H1 (cell line): ENCODE measurements at regions not wholly inside any gene's neighbourhood (a gene's known extent, or its start where the extent isn't known, plus 50 kb on each side); places are given as distances from the start of the nearest gene placed in this dataset.

Experiments used
- CTCF ChIA-PET: fragments of 300-600 bp; sonication (Branson Sonifier 250); formaldehyde crosslinking; loops from one replicate; lab custom pipeline; 2021; ENCODE audit not compliant: partially characterized antibody; lab: Charles Lee
- POLR2A ChIA-PET: fragments of 300-600 bp; sonication (Branson Sonifier 250); formaldehyde crosslinking; loops from one replicate; lab custom pipeline; 2021; ENCODE audit warnings: inconsistent platforms; ENCODE audit not compliant: partially characterized antibody; lab: Charles Lee
- DNase-seq, 2 experiments: peaks; one replicate each; pipeline versions ENCODE4 v3.0.0 to v3.0.0-alpha.2; 2010 to 2022; ENCODE audit warnings: low spot score in 2 of 2, low read depth in 1 of 2, mixed read lengths in 1 of 2
- FAIRE-seq: peaks from 2 replicates; lab custom pipeline; 2011; peaks lifted over from hg19 to GRCh38; lab: Jason Lieb, UNC
- H2AFZ ChIP-seq: 2 replicates; pipeline ENCODE4 v1.8.1; 2012; ENCODE audit warnings: low read length, inconsistent platforms
- H2AK5ac ChIP-seq: 2 replicates; pipeline ENCODE4 v1.6.1; 2013; ENCODE audit warnings: low read depth, low read length
- H2BK120ac ChIP-seq: replicated peaks from 2 replicates; pipeline ENCODE3; 2013; ENCODE audit warnings: low read depth, low read length, inconsistent platforms
- H2BK12ac ChIP-seq: 2 replicates; pipeline ENCODE4 v1.6.1; 2013; ENCODE audit warnings: low read depth, low read length
- H2BK15ac ChIP-seq: 2 replicates; pipeline ENCODE4 v1.6.1; 2013; ENCODE audit warnings: low read length
- H2BK20ac ChIP-seq: 2 replicates; pipeline ENCODE4 v1.6.1; 2013; ENCODE audit warnings: low read length
- H2BK5ac ChIP-seq: 2 replicates; pipeline ENCODE4 v1.6.1; 2013; ENCODE audit warnings: low read depth, low read length
- H3K14ac ChIP-seq: 2 replicates; pipeline ENCODE4 v1.6.1; 2013; ENCODE audit warnings: inconsistent platforms; ENCODE audit not compliant: insufficient read length
- H3K18ac ChIP-seq: 2 replicates; pipeline ENCODE4 v1.6.1; 2013; ENCODE audit warnings: low read length; ENCODE audit errors: extremely low read depth
- H3K23ac ChIP-seq: 2 replicates; pipeline ENCODE4 v1.6.1; 2013; ENCODE audit warnings: inconsistent platforms; ENCODE audit not compliant: insufficient read length
- H3K23me2 ChIP-seq: 2 replicates; pipeline ENCODE4 v1.6.1; 2013; ENCODE audit warnings: low read depth, low read length
- H3K27ac ChIP-seq: 2 replicates; pipeline ENCODE4 v1.6.1; 2011; ENCODE audit warnings: low read depth, low read length, inconsistent platforms
- H3K27me3 ChIP-seq, 4 experiments: replicated peaks in 1 of 4; 1 replicate in 1 of 4; 2 replicates in 3 of 4; pipeline versions ENCODE4 v1.6.1 to v1.8.1; 2011 to 2013; ENCODE audit warnings: low read length in 3 of 4, mild to moderate bottlenecking in 3 of 4, inconsistent platforms in 2 of 4, mixed read lengths in 2 of 4, moderate library complexity in 1 of 4; ENCODE audit not compliant: control insufficient read depth in 3 of 4, insufficient read depth in 3 of 4; ENCODE audit errors: extremely low read depth in 1 of 4
- H3K36me3 ChIP-seq, 4 experiments: 2 replicates each; pipeline versions ENCODE4 v1.6.1 to v1.8.1; 2011 to 2013; ENCODE audit warnings: mild to moderate bottlenecking in 4 of 4, low read length in 3 of 4, moderate library complexity in 2 of 4, control low read depth in 1 of 4, inconsistent platforms in 1 of 4; ENCODE audit not compliant: insufficient read depth in 4 of 4, control insufficient read depth in 2 of 4
- H3K4ac ChIP-seq: replicated peaks from 2 replicates; pipeline ENCODE3; 2013; ENCODE audit warnings: low read length, low read depth, mixed read lengths, inconsistent platforms; ENCODE audit not compliant: insufficient read length
- H3K4me1 ChIP-seq, 4 experiments: replicated peaks in 1 of 4; 1 replicate in 1 of 4; 2 replicates in 3 of 4; pipeline versions ENCODE4 v1.6.1 to v1.8.1; 2011 to 2013; ENCODE audit warnings: low read length in 3 of 4, inconsistent platforms in 2 of 4, mixed read lengths in 1 of 4; ENCODE audit not compliant: insufficient read depth in 4 of 4, control insufficient read depth in 3 of 4
- H3K4me2 ChIP-seq, 2 experiments: 2 replicates each; pipeline versions ENCODE4 v1.6.1 to v1.8.1; 2011 to 2013; ENCODE audit warnings: low read depth in 2 of 2, low read length in 2 of 2, control low read depth in 1 of 2, inconsistent platforms in 1 of 2, mild to moderate bottlenecking in 1 of 2; ENCODE audit not compliant: insufficient read depth in 1 of 2
- H3K4me3 ChIP-seq, 4 experiments: fragments of 200-600, 300-600 bp in 1 of 4; sonication (generic), shearing (Covaris generic), sonication (Bioruptor Twin) in 1 of 4; 2 replicates each; pipeline versions ENCODE4 v1.5.1 to v1.8.1; 2011 to 2016; ENCODE audit warnings: low read length in 4 of 4, low read depth in 3 of 4, control low read depth in 2 of 4, inconsistent platforms in 2 of 4, mild to moderate bottlenecking in 2 of 4, mixed read lengths in 1 of 4, moderate library complexity in 1 of 4; ENCODE audit not compliant: insufficient read depth in 2 of 4; ENCODE audit errors: extremely low read depth in 1 of 4
- H3K56ac ChIP-seq: replicated peaks from 2 replicates; pipeline ENCODE3; 2013; ENCODE audit warnings: low read depth, mild to moderate bottlenecking, mixed read lengths, low read length, inconsistent platforms; ENCODE audit not compliant: insufficient read length
- H3K79me1 ChIP-seq: 2 replicates; pipeline ENCODE4 v1.6.1; 2013; ENCODE audit warnings: low read depth, low read length, control low read depth
- H3K79me2 ChIP-seq, 2 experiments: 2 replicates each; pipeline versions ENCODE4 v1.6.1 to v1.8.1; 2012 to 2013; ENCODE audit warnings: low read length in 2 of 2, mild to moderate bottlenecking in 2 of 2, inconsistent platforms in 1 of 2; ENCODE audit not compliant: insufficient read depth in 2 of 2, control insufficient read depth in 1 of 2
- H3K9ac ChIP-seq, 4 experiments: replicated peaks in 1 of 4; 1 replicate in 1 of 4; 2 replicates in 3 of 4; pipeline versions ENCODE4 v1.6.1 to v1.8.1; 2011 to 2013; ENCODE audit warnings: low read depth in 3 of 4, low read length in 3 of 4, control low read depth in 2 of 4, mild to moderate bottlenecking in 2 of 4, moderate library complexity in 2 of 4, inconsistent platforms in 1 of 4; ENCODE audit errors: extremely low read depth in 1 of 4
- H3K9me3 ChIP-seq, 2 experiments: 2 replicates each; pipeline versions ENCODE4 v1.6.1 to v1.8.1; 2012 to 2013; ENCODE audit warnings: mild to moderate bottlenecking in 2 of 2, moderate library complexity in 2 of 2, control low read depth in 1 of 2, inconsistent platforms in 1 of 2, low read depth in 1 of 2, low read length in 1 of 2, mixed read lengths in 1 of 2; ENCODE audit not compliant: insufficient read depth in 2 of 2
- H4K20me1 ChIP-seq, 2 experiments: replicated peaks in 1 of 2; 2 replicates each; pipeline versions ENCODE3 to v1.8.1; 2011 to 2013; ENCODE audit warnings: inconsistent platforms in 2 of 2, low read length in 2 of 2, mild to moderate bottlenecking in 1 of 2; ENCODE audit not compliant: insufficient read depth in 2 of 2, control insufficient read depth in 1 of 2
- H4K5ac ChIP-seq: 2 replicates; pipeline ENCODE4 v1.6.1; 2013; ENCODE audit warnings: low read length, low read depth, mixed read lengths, inconsistent platforms; ENCODE audit not compliant: insufficient read length
- H4K8ac ChIP-seq: 2 replicates; pipeline ENCODE4 v1.8.0; 2013; ENCODE audit warnings: mild to moderate bottlenecking, moderate library complexity, low read length, inconsistent platforms; ENCODE audit not compliant: insufficient read depth; ENCODE audit errors: extremely low read depth
- H4K91ac ChIP-seq: replicated peaks from 2 replicates; pipeline ENCODE3; 2013; ENCODE audit warnings: low read length, mixed read lengths, inconsistent platforms; ENCODE audit not compliant: insufficient read length
- ATF2 ChIP-seq: IDR thresholded peaks from 2 replicates; pipeline ENCODE4 v1.6.1; 2012; ENCODE audit warnings: low read length, inconsistent platforms
- CHD2 ChIP-seq: IDR thresholded peaks from 2 replicates; pipeline ENCODE4 v1.6.1; 2012; ENCODE audit warnings: low read length, improper control_type of control experiment
- CTBP2 ChIP-seq: IDR thresholded peaks from 2 replicates; pipeline ENCODE4 v1.7.0; 2011; ENCODE audit warnings: borderline replicate concordance, mild to moderate bottlenecking, moderate library complexity, mixed read lengths, low read length; ENCODE audit not compliant: insufficient read depth, insufficient read length
- EGR1 ChIP-seq: IDR thresholded peaks from 2 replicates; pipeline ENCODE4 v1.6.1; 2011; ENCODE audit warnings: low read depth, low read length, borderline replicate concordance
- GABPA ChIP-seq: IDR thresholded peaks from 2 replicates; pipeline ENCODE4 v1.6.1; 2011; ENCODE audit warnings: mild to moderate bottlenecking, low read length, moderate library complexity, borderline replicate concordance; ENCODE audit not compliant: insufficient read depth
- POLR2A ChIP-seq, 2 experiments: IDR thresholded peaks; 1 replicate in 1 of 2; 2 replicates in 1 of 2; pipeline ENCODE4 v1.6.1; 2011; ENCODE audit warnings: low read depth in 2 of 2, low read length in 2 of 2, mild to moderate bottlenecking in 2 of 2; ENCODE audit errors: control extremely low read depth in 1 of 2
- RXRA ChIP-seq: IDR thresholded peaks from 2 replicates; pipeline ENCODE4 v1.6.1; 2011; ENCODE audit warnings: low read depth, mild to moderate bottlenecking, low read length, moderate library complexity; ENCODE audit not compliant: insufficient read depth
- SIX5 ChIP-seq: IDR thresholded peaks from 2 replicates; pipeline ENCODE4 v1.6.1; 2011; ENCODE audit warnings: mild to moderate bottlenecking, low read depth, low read length
- SRF ChIP-seq: IDR thresholded peaks from 2 replicates; pipeline ENCODE4 v1.6.1; 2011; ENCODE audit warnings: mild to moderate bottlenecking, low read depth, low read length, moderate library complexity
- TAF7 ChIP-seq: optimal IDR thresholded peaks from 2 replicates; pipeline ENCODE3; 2011; ENCODE audit warnings: low read depth, mild to moderate bottlenecking, inconsistent platforms, low read length, moderate library complexity, borderline replicate concordance
- TBP ChIP-seq: IDR thresholded peaks from 2 replicates; pipeline ENCODE4 v1.6.1; 2011; ENCODE audit warnings: low read depth, low read length, improper control_type of control experiment
- TEAD4 ChIP-seq: IDR thresholded peaks from 2 replicates; pipeline ENCODE4 v1.6.1; 2012; ENCODE audit warnings: low read depth, low read length, inconsistent platforms, mixed read lengths

- Histone ChIP-seq H3K79me1 (no peaks in the 10 kb centered on the region), H3K36me3 (no peaks in the 10 kb centered on the region), H2BK12ac (no peak overlapping the region), H2AK5ac (no peak overlapping the region), H3K23me2 (no peaks in the 10 kb centered on the region), H4K91ac (no peak overlapping the region), H3K27me3 (peaks cover 0 to 1% (median 0%) of the 10 kb centered on the region in 4 experiments; a peak in 1 of 7 replicates), H3K23ac (no peak overlapping the region), H2BK120ac (no peak overlapping the region), H4K5ac (no peak overlapping the region), H3K4me3 (no peak overlapping the region), H3K14ac (no peak overlapping the region), H3K56ac (no peak overlapping the region), H3K4me1 (no peaks in the 10 kb centered on the region), H2AFZ (no peak overlapping the region), H3K4ac (no peak overlapping the region), H4K8ac (no peak overlapping the region), H3K9ac (no peak overlapping the region), H2BK15ac (no peak overlapping the region), H3K79me2 (no peaks in the 10 kb centered on the region), H3K18ac (no peak overlapping the region), H3K27ac (no peak overlapping the region), H2BK20ac (no peak overlapping the region), H3K4me2 (no peak overlapping the region), H2BK5ac (no peak overlapping the region), H4K20me1 (no peaks in the 10 kb centered on the region), H3K9me3 (no peaks in the 10 kb centered on the region)
- CTCF ChIA-PET = no interaction called here
- TF ChIP-seq ATF2 = no peak
- TF ChIP-seq EGR1 = no peak
- no peak for TF ChIP-seq TEAD4
- no peak for TF ChIP-seq TAF7
- no peak for TF ChIP-seq RXRA
- TF ChIP-seq GABPA = no peak
- TF ChIP-seq SIX5 = no peak
- no peak for TF ChIP-seq CTBP2
- TF ChIP-seq TBP = no peak
- TF ChIP-seq SRF = no peak
- TF ChIP-seq CHD2 = no peak
- no peak for TF ChIP-seq POLR2A (IDR thresholded peaks at IDR 0.05; ENCODE audit: control extremely low read depth in 1 of 2, low read depth in 2 of 2, low read length in 2 of 2)
- FAIRE-seq (no peak), DNase-seq (no peak)
- POLR2A ChIA-PET = no interaction called here
Measured at GRCh38 chr5:158394102-158394501, 535.2 kb upstream of the CLINT1 start.
